Lower lobe of right lung (tissue), 2 donors: ENCODE measurements at regions not wholly inside any gene's neighbourhood (a gene's known extent, or its start where the extent isn't known, plus 50 kb on each side); places are given as distances from the start of the nearest gene placed in this dataset.
A peak's percentile ranks its signal among the peaks of the same experiment; 100 is the strongest.

Experiments
- ATAC-seq, 2 donors: fragments of 200-7000 bp; cut with Tn5 transposase; one replicate each; pipeline ENCODE4 v1.9.1; 2020 to 2022; ENCODE audit warnings: mild to moderate bottlenecking in 2 of 2, moderate library complexity in 2 of 2
- DNase-seq: peaks from one replicate; pipeline ENCODE4 v3.0.0-alpha.2; 2020
- H3K27ac ChIP-seq: fragments of 200-600 bp; one replicate; pipeline ENCODE4 v1.8.0; 2022
- H3K27me3 ChIP-seq: fragments of 200-600 bp; one replicate; pipeline ENCODE4 v1.8.0; 2022; ENCODE audit warnings: low read depth
- H3K36me3 ChIP-seq: fragments of 200-600 bp; one replicate; pipeline ENCODE4 v1.8.0; 2022; ENCODE audit warnings: mild to moderate bottlenecking
- H3K4me1 ChIP-seq: fragments of 200-600 bp; one replicate; pipeline ENCODE4 v1.8.0; 2022
- H3K4me3 ChIP-seq: fragments of 200-600 bp; one replicate; pipeline ENCODE4 v1.8.0; 2022; ENCODE audit warnings: mild to moderate bottlenecking
- H3K9me3 ChIP-seq: fragments of 200-600 bp; one replicate; pipeline ENCODE4 v1.8.0; 2022
- intact Hi-C: fragments of 100-400 bp; cut with DNase I; formaldehyde crosslinking; loops from one replicate; pipeline ENCODE4 v1.11.0; 2022
- TF ChIP-seq, protein P1 (sequence below): fragments of 200-600 bp; IDR thresholded peaks from one replicate; pipeline ENCODE4 v1.8.0; 2022; ENCODE audit warnings: antibody characterized with exemption, mild to moderate bottlenecking
- donor health status: DM: no; HTN: yes; CAD: no; lungs with severe emphysema.

DNA sequence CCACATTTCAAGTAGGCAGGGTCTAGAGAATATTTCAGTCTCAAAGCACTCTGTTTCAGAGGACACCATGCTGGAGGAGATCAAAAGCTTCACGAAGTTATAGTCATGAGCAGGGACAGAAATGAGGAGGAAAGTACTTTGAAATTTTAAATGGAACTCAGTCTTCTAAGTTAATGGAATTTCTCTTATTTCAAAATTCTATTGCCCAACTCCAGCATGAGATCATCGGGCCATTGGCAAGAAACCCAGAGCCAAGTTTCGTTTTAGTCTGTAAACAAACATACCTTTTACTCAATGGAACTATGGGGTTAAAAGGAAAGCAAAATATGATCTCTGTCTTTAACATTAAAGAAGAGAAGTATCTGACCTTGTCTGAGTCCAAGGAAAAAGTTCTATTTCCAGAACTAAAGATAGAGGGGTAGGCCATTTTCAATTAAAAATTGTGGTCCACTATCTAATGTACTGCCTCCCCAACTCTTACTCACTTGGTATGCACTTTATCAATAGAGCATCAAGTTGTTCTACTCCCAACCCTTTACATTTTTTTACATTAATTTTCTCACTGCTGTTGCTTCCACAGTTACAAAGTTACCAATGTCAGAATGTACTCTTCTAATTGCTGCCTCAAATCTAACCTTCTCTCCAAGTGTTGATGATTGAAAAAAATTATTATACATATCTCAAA, 235.3 kb upstream of the NRSN1 start:
- H3K27ac ChIP-seq: no peak overlapping the region
- no peaks in the 10 kb centered on the region for H3K9me3 ChIP-seq
- H3K4me1 ChIP-seq: no peaks in the 10 kb centered on the region
- no peaks in the 10 kb centered on the region for H3K36me3 ChIP-seq
- H3K4me3 ChIP-seq: no peak overlapping the region
- DNase-seq: no peak
- H3K27me3 ChIP-seq: no peaks in the 10 kb centered on the region
- TF ChIP-seq, protein P1, sequence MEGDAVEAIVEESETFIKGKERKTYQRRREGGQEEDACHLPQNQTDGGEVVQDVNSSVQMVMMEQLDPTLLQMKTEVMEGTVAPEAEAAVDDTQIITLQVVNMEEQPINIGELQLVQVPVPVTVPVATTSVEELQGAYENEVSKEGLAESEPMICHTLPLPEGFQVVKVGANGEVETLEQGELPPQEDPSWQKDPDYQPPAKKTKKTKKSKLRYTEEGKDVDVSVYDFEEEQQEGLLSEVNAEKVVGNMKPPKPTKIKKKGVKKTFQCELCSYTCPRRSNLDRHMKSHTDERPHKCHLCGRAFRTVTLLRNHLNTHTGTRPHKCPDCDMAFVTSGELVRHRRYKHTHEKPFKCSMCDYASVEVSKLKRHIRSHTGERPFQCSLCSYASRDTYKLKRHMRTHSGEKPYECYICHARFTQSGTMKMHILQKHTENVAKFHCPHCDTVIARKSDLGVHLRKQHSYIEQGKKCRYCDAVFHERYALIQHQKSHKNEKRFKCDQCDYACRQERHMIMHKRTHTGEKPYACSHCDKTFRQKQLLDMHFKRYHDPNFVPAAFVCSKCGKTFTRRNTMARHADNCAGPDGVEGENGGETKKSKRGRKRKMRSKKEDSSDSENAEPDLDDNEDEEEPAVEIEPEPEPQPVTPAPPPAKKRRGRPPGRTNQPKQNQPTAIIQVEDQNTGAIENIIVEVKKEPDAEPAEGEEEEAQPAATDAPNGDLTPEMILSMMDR: no peak
- intact Hi-C loops: no loop called here
- peak in 1 of 2 donors; percentile 52 for ATAC-seq

DNA sequence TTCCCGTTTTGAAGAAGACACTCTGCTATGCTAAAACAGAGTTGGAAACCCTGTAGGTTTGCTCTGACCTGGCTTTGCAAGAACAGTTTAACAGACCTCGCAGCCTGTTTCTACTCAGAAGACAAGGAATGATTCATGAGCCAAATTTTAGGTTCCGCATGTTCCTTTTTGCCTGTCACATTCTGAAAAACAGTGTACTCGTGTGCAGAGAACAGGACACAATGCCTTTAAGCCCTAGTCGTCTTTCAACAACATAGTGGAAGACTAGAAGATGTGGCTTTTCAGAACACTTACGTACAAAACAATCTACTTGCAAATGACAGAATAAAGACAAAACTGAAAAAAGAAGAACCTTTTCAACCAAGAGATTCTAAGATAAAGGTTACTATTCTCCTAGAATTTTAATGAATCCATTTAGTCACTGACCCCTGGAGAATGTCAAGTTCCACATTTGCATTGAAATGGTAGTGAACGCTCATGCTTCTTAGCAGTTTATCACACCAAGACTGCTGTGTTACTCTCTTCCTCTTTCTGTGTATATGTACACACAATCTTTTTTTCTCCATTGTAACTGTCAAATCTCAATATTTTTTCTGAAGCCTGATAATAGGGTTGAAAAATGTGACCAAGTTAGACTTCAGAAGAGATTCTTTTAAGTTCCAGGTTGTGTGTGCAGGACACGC, 220.7 kb upstream of the NRSN1 start:
- DNase-seq: no peak

DNA sequence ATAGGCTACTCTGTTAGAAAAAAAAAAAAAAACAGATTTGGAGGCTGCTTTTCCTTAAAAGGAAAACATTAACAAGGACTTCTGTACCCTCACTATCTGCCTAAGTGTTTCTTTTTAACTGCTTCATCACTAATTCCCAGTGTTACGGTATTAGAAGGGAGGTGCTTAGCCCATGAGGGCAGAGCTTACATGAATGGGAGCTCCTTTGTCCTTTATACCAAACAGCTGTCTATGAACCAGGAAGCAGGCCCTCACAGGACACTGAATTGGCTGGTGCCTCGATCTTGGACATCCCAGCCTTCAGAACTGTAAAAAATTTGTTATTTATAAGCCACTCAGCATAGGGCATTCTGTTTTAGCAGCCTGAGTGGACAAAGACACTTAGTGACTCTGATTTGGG, 215.6 kb upstream of the NRSN1 start:
- no peak overlapping the region for H3K27ac ChIP-seq
- DNase-seq (no peak), ATAC-seq (no peak)
- H3K36me3 ChIP-seq: no peaks in the 10 kb centered on the region
- TF ChIP-seq, protein P1: no peak
- no peaks in the 10 kb centered on the region for H3K27me3 ChIP-seq
- no peaks in the 10 kb centered on the region for H3K9me3 ChIP-seq
- H3K4me3 ChIP-seq: no peak overlapping the region
- intact Hi-C loops: no loop called here
- no peaks in the 10 kb centered on the region for H3K4me1 ChIP-seq

More for the DNA sequence above, 220.7 kb upstream of the NRSN1 start:
- no peak for ATAC-seq
- TF ChIP-seq, protein P1: no peak
- Histone ChIP-seq H3K36me3 (no peaks in the 10 kb centered on the region), H3K4me3 (no peak overlapping the region), H3K27me3 (no peaks in the 10 kb centered on the region), H3K9me3 (no peaks in the 10 kb centered on the region), H3K4me1 (no peaks in the 10 kb centered on the region), H3K27ac (no peak overlapping the region)
- intact Hi-C loops: no loop called here

DNA sequence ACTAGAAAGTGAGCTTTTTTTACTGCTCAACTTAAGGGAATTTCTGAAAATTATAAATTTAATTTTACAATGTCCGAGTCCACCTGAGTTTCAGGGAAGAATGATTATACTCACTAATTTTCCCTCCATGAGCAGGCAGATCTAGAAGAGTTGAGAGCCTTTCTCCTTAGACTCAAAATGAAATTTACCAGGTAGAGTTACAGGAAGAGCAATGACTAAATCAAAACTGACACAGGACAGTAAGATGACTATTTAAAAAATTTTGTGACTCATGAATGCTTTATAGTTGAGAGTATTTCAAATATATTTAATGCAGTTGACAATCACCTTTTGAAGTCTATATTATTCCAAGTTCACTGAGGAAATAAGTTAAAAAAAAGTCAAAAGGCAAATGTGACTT, 198.1 kb upstream of the NRSN1 start:
- TF ChIP-seq, protein P1: no peak
- Histone ChIP-seq H3K4me1 (no peaks in the 10 kb centered on the region), H3K36me3 (no peaks in the 10 kb centered on the region), H3K27me3 (no peaks in the 10 kb centered on the region), H3K27ac (no peak overlapping the region), H3K4me3 (no peak overlapping the region), H3K9me3 (peaks cover 8% of the 10 kb centered on the region)
- no peak for ATAC-seq
- no peak for DNase-seq
- intact Hi-C loops: no loop called here

DNA sequence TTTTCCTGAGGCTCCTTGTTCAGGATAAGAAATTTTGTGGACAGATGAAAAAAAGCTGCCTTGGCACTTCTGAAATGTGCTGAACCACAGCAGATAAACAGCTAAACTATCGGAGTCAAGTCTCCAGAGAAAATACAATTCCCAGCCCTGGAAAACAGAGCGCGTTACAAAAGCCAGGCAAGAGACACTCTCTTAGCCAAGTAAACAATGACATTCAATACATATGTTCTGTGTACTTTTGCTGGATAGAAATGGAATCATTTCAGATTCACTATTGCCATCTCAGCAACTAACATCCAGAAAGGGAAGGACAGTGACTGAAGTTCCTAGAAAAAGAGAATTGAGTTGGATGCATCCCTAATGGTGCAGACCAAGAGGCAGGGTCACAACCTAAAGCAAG, 196.8 kb upstream of the NRSN1 start:
- intact Hi-C loops: no loop called here

More for the DNA sequence above, 196.8 kb upstream of the NRSN1 start:
- Histone ChIP-seq H3K4me3 (no peak overlapping the region), H3K9me3 (peaks cover 16% of the 10 kb centered on the region), H3K27me3 (no peaks in the 10 kb centered on the region), H3K27ac (no peak overlapping the region), H3K36me3 (no peaks in the 10 kb centered on the region), H3K4me1 (no peaks in the 10 kb centered on the region)
- ATAC-seq (no peak), DNase-seq (no peak)
- TF ChIP-seq, protein P1: no peak
